ENCODE measurements at regions not wholly inside any gene's neighbourhood (a gene's known extent, or its start where the extent isn't known, plus 50 kb on each side); places are given as distances from the start of the nearest gene placed in this dataset.

DNA sequence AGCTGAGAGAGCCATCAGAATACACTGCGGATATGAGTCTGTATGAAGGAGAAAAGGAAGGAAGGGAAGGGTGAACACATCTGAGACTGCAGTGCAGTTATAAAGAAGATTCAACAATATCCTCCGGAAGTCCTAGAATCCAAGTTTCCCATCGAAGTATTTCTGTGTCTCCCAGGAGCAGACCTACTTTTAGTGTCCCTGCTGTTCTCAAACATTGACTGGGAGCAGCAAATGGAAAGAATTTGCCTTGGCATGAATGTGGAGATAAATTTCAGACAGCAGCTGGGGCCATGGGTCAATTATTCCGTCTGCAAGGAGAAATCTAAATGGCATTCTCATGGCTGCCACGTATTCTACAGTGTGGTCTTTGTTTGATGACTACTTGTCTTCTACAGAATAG, 478.1 kb upstream of the SMC2 start:
- DNase-seq (ENCODE audit: low spot score), result no peak

GRCh38 chr9:103617046-103617445, 477.1 kb upstream of the SMC2 start:
- no peak for DNase-seq (ENCODE audit: low spot score)

GRCh38 chr9:103625161-103625804, 468.8 kb upstream of the SMC2 start:
- DNase-seq (ENCODE audit: low spot score), result no peak

DNA sequence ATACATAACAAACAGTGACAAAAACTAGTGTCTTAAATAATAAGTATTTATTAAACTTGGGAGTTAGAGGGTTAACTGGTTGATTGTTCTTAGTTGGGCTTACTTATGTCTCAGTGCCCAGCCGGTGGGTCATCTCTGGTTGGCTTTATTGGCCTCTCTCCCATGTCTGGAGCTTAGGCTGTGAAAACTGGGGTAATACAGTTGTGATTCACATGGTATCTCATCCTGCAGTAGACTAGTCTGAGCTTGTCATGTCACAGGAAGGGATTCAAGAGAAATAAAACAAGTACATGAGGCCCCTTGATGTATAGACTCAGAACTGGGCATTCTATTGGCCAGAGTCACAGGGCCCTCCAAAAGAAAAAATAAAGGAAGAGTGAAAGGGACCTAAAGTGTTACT, 466.4 kb upstream of the SMC2 start:
- DNase-seq (ENCODE audit: low spot score), result no peak

- DNase-seq (ENCODE audit: low spot score), result no peak
Observed at GRCh38 chr9:103649086-103649485, 445.0 kb upstream of the SMC2 start.

DNA sequence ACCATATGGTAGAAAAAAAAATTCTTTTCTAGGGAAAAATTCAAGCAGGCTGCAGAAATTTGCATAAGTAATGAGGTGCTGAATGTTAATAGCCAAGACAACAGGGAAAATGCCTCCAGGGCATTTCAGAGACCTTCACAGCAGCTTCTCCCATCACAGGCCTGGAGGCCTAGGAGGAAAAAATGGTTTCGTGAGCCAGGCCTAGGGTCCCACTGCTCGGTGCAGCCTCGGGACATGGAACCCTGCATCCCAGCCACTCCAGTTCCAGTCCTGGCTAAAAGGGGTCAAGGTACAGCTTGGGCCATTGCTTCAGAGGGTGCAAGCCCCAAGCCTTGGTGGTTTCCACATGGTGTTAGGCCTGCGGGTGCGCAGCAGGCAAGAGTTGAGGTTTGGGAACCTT, 436.0 kb upstream of the SMC2 start:
- DNase-seq (ENCODE audit: low spot score), result no peak

DNA sequence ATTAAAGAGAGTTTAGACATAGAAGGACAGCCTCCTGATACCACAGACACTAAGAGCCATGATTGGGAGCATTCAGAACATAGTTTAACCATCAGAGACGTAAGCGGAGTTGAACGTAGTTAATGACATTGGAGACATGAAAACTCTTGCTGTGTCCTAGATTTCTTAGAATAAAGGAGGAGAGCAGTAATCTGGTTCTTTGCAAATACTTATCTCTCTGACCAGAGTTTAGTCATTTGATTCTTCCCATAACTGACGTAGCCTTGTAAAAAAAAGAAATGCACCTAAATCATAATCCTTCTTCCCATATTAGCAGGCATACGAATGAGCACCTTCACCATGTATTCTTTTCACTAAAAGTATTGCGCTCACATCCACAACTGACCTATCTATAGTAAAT, 433.3 kb upstream of the SMC2 start:
- no peak for DNase-seq (ENCODE audit: low spot score)

GRCh38 chr9:103661663-103662062, 432.4 kb upstream of the SMC2 start:
- no peak for DNase-seq (ENCODE audit: low spot score)

GRCh38 chr9:103669296-103669695, 424.8 kb upstream of the SMC2 start:
- no peak for DNase-seq (ENCODE audit: low spot score)

- DNase-seq (ENCODE audit: low spot score), result no peak
Observed at GRCh38 chr9:103674271-103674670, 419.8 kb upstream of the SMC2 start.

DNA sequence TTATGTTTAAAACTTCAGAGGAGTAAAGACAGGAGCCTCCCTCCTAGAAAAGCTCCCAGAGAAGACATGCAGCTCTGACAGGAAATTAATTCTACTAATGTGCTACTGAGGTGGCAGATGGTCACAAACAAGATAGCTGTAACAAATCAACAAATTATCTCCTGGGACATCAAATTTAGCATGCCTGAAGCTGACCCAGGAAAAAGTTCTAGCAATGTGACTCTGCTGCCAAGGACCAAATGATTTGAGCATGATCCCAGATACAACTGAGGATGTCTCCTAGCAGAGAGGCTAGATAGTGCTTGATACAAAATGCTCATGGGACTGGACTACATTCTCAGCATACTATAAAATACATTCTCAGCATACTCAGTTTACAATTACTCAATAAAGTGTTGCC, 413.5 kb upstream of the SMC2 start:
- DNase-seq (ENCODE audit: low spot score), result no peak

DNA sequence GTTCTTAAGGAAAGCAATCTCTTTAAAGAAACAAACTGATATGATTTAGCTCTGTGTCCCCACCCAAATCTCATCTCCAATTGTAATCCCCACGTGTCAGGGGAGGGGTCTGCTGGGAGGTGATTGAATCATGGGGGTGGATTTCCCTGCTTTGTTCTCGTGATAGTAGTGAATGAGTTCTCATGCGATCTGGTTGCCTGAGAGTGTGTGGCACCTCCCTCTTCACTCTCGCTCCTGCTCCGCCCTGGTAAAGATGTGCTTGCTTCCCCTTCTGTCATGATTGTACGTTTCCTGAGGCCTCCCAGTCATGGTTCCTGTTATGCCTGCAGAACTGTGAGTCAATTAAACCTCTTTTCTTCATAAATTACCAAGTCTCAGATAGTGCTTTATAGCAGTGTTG, 412.7 kb upstream of the SMC2 start:
- no peak for DNase-seq (ENCODE audit: low spot score)

DNA sequence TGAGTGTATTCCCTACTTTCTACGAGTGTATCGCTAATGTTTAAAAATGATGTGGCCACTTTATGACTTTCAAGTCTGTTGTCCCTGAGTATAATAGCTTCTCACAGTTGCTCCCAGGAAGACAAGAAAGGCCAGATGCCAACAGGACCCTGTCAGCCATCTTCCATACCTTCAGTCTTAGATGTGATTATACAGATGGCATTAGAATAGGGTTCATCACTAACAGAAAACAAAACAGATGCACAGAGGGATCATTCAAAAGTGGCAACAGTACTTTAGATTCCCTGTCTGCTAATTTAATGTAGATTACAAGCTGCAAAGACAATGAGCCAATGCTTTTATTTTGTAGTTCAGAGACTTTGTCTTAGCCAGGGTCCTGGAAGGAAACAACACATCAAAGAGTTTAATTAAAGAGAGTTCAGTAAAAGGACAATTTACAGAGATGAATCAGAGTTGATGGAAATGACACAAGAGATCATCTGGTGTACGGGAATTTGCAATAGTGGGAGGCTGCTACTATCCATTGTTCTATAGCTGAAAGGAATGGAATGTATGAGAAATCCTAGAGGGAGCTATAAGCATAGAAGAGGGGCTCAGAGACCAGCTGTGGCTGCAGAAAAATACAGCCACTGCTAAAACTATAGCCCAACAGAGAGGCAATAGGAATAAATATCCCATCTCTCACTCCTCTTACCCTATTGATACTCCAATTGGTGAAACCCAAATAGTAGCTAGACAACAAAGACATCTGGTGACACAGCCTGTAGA, 393.7 kb upstream of the SMC2 start:
- DNase-seq (ENCODE audit: low spot score), result no peak

GRCh38 chr9:103702572-103702971, 391.5 kb upstream of the SMC2 start:
- no peak for DNase-seq (ENCODE audit: low spot score)

DNA sequence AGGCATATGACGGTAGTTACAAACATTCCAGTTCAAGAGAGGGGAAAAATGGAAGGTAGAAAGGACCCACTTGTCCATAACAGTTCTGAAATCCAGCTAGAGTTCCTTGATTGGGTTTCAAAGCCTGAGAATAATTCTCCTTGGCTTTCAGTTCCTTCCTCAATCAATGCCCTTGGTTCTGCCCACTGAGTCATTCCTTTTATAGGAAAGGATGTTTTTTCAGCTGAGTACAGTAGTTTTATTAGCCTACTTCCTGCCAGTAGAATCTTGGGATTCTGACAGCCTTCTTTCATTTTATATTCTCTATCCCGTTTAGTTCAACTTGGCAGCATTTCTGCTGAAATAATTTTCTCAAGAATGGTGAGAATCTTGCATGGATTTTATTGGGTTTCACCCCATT, 386.9 kb upstream of the SMC2 start:
- DNase-seq (ENCODE audit: low spot score), result no peak

GRCh38 chr9:103709366-103709765, 384.7 kb upstream of the SMC2 start:
- DNase-seq (ENCODE audit: low spot score), result no peak

DNA sequence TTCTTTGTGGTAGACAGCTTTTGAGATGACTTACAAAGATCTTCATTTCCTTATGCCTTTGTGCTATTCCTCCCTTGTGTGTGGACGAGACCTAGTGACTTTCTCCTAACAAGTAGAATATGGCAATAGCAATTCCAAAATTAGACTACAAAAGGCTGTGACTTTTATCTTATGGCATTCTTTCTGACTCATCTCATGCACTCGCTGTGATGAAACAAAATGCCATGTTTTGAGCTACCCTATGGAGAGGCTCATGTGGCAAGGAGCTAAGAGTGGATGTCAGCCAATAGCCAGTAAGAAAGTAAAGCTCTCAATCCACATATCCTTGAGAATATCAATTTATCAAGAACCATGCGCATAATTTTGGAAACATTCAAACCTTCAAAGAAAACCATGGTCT, 380.5 kb upstream of the SMC2 start:
- no peak for DNase-seq (ENCODE audit: low spot score)

DNA sequence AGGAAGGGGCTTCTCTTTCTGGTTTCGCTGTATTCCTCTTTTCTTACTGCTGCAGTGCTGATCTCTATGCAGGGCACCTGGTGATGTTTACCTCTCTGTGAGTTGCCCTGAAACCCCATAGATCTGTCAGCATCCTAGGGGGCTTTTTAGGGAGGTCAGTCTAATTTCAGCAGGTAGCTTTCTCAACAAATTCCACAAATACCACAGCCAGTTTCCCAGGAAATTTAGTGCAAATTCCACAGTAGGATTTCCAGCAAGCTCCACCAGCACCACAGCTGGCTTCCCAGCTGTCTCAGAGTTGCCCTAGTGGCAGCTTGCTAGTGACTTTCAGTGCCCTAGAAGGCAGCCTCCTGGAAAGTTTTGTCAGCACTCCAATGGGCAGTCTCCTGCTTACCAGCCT, 379.1 kb upstream of the SMC2 start:
- DNase-seq (ENCODE audit: low spot score), result no peak

DNA sequence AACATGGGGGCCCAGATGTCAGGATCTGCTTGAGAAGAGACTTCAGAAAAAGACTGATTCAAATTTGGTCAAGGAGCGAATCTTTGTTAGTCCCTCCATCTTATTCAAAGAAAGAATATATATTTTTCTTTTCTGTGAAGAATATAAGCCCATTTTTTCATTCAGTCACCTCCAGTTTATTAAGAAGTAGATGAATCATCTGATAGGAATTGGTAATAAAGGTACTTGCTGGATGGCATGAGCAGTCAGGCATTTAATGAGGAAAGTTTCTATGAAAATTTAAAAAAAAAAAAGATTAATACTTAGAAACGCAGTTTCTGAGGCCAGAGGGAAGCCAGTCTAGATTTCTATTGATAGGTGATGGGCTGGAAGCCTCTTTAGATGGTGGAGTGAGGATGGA, 373.1 kb upstream of the SMC2 start:
- DNase-seq (ENCODE audit: low spot score), result no peak

DNA sequence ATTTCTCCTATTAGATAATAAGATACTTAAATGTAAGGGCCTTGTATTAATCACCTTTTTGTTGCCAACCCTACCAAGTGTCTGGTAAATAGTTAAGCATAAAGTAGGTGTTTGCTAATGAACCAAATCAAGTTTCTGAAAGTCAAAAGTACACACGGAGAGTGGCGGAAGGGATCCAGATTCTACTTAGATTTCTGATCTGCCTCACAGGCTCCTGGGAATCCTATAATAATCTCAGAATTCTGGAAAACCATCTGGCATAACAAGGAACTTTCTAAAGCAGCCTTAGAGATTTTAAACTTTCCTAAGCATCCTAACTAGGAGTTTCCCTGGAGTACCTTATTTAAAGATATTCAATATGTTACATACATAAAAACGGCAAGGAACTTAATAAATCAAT, 363.2 kb upstream of the SMC2 start:
- no peak for DNase-seq (ENCODE audit: low spot score)

GRCh38 chr9:103731541-103731940, 362.6 kb upstream of the SMC2 start:
- DNase-seq (ENCODE audit: low spot score), result no peak

- no peak for DNase-seq (ENCODE audit: low spot score)
Observed at GRCh38 chr9:103734471-103734870, 359.6 kb upstream of the SMC2 start.

DNA sequence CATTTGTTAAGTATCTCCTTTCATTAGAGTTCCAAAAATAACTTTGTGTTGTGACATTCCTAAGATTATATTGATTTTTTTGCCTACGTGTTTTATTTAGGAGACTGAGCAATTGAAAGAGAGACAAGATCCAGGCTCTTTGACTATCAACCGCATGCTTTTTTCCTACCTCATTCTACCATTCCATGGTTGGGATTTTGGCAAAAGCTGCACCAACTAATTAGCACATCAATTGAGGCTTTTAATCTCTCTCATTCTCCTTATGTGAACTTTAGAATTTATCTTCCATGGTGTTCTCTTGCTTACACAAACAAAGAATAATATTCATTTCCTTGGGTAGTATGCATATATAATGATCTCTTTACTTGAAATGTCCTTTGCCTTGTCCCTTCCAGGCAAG, 338.7 kb upstream of the SMC2 start:
- DNase-seq (ENCODE audit: low spot score), result no peak

DNA sequence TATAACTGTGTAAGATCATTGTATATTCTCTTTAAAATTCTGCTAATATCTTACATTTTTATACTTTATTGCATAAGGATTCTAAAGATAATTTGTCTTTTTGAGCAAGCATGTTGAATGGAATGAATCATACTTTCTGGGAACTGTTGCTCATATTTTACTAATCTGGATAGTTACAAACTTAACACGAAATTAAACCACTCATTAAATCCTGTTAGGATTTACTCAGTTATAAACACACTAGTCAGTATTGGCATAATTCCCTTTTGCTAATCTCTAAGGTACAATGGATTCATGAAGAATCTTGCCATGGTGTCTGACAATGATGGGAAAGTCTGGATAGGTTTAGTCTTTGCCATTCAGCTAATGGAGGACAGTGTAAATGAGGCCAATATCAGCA, 338.1 kb upstream of the SMC2 start:
- DNase-seq (ENCODE audit: low spot score), result no peak
